NCI-H345 (cell line): ENCODE measurements at regions not wholly inside any gene's neighbourhood (a gene's known extent, or its start where the extent isn't known, plus 50 kb on each side); places are given as distances from the start of the nearest gene placed in this dataset.

Experiments
- DNase-seq: peaks from one replicate; lab custom pipeline; 2025; lab: John Stamatoyannopoulos, UW

DNA sequence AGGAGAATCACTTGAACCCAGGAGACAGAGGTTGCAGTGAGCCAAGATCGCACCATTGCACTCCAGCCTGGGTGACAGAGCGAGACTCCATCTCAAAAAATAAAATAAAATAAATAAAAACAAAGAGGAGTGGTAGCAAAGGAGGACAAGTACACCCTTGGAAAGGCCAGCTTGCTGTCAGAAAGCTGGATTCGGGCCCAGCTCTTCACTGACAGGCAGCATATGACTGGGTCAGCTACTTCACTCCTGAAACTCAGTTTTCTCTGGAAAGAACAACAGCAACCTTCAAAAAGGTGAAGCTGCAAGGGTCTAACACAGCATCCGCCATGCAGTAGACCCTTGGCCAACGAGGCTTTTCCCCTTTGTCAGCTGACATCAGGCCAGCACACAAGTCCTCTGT is 156.0 kb upstream of the TIAM1 start:
- no peak for DNase-seq

DNA sequence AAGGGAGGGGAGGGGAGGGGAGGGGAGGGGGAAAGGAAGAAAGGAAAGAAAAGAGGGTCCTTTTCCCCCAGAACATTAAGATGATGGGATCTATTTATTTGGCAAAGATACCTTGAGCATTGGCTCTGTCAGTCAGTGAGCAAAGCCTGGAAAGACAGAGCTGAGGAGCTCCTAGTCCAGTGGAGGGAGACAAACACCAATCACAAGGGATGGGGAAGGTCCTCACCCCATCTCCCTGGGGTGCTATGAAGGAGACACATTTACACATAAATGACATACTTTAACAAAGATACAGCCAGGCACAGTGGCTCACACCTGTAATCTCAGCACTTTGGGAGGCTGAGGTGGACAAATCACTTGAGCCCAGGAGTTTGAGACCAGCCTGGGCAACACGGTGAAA is 154.9 kb upstream of the TIAM1 start:
- DNase-seq, result no peak

DNA sequence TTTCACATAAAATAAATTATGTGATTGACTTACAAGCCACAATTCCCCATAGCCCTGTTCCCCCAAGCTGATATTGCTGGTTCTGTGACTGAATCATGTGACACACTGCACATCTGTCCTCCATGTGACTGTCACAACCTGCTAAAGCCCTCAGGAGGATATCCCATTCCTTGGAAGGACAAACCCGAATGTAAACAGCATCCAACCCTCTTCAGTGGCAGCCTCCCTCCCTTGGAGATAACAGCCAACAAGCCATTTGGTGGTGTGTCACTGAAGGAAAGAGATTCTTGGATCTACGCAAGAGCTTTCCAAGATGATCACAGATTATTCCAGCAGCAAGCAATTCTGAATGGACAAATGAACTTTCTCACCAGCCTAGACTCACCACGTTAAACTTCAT is 153.9 kb upstream of the TIAM1 start:
- no peak for DNase-seq

DNA sequence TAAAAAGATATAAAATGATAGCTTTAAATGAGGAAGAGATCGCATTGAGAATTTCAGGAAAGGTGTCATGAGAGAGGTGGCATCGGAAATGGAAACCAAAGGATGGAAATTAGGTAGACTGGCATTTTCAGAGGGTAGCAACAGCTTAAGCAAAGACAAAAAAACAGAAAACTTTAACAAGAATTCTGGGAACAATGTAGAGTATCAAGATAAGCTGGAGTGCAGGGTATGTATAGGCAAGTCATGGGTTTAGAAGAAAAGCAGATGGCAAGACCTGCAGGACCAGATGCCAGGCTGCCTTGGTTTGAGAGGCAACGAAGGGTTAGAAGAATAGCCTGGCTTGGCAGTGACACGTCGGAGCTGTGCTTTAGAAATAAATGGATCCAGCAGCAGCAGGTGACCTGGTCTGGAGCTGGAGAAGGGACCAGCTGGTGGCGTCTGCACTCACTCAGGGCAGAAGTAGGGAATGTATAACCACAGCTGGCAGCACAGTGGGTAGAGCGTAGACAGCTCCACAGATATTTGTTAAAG is 149.4 kb upstream of the TIAM1 start:
- no peak for DNase-seq

DNA sequence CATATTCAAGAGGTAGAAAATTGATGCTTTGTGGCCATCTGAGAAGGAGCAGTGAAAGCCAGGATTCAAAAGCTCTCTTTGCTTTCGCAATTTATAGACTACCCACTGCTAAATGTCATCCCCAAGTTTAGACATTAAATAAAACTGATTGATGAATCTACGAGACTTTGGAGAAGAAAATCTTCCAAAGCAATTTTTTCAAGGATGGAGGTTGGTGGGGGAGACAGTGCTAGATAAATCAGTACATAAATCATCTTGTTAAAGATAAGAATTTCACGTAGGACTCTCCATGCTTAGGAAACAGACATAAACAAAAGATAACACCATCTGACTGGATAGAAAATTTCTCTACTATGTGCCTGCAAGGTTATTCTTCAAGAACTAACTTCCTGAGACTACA is 147.6 kb upstream of the TIAM1 start:
- DNase-seq, result no peak

DNA sequence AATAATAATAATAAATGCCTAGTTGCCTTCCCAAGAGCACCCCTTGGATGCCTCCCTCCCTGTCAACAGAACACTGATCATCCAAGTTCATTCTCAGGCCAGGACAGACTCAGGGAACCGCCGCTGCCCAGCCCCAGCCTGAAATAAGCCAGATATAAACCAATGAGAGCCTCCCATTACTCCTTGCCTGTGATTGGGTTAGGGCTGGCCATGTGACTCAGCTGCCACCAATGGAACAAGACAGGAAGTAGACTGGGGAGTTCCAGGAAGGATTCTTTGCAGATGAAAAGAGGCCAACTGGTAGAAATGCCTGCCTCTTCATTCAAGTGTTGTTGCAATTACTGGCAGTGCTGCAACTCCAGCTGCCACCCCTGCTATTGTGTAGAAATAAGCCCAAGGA is 146.4 kb upstream of the TIAM1 start:
- DNase-seq, result no peak

DNA sequence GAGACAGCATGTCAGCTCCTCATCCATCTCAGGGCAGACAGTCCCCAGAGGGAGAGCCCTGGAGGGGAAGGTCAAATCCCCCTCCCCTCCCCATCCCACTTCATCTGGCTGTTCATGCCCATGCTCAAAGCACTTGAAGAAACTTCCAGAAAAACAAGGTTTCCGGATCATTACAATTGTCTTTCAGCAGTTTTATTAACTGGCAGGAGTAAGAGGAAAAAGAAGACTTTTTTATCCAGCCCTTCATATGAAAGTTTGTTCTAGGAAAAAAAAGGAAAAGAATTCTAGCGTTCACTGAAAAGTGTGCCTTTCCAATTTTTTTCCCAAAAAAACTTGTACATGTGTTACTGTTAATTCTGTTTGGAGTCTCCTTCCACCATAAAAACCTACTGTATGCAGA is 145.7 kb upstream of the TIAM1 start:
- no peak for DNase-seq

DNA sequence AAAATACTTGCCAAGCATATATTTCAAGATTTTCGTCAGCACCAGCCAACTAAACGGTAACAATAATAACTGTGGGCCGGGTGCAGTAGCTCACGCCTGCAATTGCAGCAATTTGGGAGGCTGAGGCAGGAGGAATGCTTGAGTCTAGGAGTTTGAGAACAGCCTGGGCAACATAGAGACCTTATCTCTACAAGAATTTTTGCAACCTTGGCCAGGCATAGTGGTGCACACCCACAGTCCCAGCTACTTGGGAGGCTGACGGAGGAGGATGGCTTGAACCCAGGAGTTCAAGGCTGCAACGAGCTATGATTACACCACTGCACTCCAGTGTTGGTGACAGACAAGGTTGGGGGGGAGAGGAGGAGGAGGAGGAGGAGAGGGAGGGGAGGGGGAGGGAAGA is 145.0 kb upstream of the TIAM1 start:
- DNase-seq, result no peak

DNA sequence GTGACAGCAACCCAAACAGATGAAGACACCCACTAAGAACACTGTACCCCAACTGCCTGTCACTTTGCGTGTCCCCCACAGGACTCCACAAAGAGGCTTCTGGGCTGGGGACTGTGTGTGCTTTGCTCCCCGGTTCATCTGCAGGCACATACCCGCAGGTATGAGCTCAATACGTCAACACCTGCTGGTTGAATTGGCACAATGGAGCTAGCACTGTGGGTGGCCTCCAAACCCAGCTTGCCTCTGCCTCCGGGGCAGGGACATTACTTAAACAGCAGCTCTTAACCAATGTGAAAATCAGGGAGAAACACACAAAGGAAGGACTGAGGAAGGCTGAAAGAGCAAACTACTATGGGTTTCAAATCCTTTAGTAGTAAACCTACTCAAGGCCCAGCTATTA is 140.2 kb upstream of the TIAM1 start:
- peak; percentile 89 for DNase-seq

DNA sequence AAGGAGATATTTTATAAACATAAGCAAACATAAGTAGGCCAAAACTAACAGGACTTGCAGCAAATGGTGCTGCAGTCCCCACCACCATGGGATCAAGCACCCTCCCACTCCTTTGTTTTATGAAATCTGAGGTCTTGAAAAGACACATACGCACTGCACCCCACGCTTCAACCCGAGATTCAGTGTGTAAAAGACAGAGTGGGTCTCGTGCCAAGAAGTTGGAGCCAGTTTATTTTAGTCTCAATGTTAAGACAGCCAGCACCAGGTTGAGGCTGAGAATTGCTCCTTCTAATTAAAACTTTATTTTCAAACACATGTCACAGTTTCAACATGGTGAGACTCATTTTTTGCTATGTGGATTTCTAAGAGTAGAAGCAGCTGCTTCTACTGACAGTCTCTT is 139.1 kb upstream of the TIAM1 start:
- no peak for DNase-seq

DNA sequence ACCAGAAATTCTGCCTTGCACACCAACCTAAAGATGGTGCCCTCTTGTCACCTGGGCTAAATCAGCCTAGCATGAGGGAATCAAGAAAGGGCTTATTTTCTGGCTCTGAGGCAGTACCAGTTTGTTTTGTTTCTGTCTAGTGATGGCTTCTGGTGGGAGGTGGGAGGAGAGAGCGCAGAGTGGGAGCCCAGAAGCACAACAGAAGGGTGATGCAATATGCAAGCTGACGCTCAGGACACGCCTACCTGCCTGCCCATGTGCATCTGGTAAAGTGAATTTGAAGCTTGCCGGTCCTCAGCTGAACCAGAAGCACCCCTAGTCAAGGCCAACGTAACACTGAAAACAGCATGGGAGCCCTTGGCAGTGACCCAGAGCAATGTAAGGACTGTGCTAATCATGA is 138.4 kb upstream of the TIAM1 start:
- DNase-seq, result peak; percentile 13

DNA sequence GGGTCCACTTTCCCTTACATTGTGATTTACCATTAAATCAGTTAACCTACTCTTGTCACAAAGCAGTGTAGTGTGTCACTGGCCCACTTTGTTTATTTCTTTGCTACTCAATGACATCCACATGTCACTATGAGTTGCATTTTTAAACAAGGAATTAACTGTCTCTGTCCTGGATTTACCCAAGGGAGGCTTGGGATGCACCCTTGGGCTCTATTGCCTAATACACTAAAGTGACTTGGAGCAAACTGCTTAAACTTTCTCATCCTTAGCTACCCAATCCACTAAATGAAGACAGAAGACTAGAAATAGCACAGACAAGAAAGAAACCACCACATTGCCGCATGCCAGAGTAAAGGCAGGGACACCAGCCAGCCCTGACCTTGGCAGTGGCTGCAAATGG is 136.2 kb upstream of the TIAM1 start:
- no peak for DNase-seq

DNA sequence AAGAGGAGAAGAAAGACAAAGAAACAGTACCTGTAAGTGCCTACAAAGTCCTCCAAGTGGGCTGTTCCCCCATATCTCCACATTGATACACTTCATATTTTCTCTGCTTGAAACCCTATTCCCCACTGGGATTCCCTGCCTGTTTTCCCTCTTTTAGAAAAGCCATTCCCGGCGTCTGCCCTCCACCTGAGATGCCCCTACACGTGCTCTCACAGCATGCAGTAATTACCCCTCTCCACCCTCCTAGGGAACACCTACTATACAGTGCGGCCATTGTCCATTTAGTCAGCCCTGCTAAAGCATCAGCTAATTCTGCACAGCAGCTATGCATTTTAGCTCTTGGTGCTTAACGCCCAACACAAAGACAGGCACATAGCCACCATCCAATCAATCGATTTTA is 135.7 kb upstream of the TIAM1 start:
- DNase-seq, result peak; percentile 30

DNA sequence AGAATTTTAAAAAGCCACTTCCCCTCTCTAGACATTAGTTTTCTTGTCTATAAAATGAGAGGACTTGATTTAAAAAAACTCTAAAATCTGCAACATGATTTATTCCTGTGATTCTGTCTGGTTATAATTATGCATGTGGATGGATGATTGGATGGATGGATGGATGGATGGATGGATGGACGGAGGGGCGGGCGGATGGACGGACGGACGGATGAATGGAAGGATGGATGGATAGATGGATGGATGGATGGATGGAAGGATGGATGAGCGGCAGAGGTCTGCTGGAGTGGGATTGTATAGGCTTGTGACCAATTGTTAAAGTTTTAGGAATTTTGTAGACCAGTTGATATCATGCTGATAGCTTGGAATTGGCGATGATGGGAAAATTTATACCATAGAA is 135.2 kb upstream of the TIAM1 start:
- DNase-seq, result no peak

DNA sequence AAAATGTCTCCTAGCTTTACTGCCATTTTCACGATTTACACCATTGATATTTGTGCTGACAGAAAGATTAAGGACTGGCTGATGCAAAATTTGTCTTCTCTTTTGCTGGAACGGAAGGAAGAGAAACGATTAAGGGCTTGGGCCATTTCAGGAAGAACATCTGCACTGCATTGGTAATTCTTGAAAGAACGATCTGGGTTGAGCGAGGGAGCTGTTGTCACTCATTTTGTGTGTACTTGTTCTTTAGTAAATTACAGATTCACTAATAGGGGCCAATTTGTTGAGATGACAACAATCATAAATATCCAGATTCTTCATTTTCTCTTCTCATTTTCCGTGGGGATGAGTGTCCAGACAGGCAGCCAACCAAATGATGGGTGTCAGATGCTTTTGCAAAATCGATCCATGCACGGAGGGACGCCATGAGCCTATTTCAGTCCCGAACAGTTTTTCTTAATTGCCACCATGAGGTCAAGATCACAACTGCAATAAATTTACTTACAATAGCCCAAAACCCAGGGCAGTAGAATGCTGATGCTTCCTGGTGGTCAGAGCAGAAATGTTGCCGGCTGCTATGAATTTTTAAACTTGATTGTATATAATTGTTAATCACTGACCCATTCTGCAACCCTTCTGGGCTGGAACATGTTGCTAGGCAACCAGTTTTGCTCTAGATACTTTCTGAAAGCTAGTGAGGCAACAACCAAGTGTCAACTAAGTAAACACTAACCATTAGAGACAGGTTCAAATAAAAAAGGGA is 132.4 kb upstream of the TIAM1 start:
- peak; percentile 28 for DNase-seq

DNA sequence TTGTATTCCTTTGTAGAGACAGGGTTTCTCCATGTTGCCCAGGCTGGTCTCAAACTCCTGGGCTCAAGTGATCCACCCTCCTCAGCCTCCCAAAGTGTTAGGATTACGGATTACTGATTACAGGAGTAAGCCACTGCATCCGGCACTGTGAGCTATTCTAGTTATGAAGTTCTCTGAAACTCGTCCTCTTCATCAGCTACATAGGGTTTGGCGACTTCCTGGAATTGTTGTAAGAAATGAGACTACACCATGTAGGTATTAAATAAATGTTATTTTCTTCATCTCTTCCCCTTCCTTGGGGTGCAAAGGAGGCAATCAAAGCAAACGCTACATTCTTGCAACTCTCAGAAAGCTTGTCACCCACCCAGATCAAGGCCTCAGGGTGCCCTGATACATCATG is 131.2 kb upstream of the TIAM1 start:
- no peak for DNase-seq

DNA sequence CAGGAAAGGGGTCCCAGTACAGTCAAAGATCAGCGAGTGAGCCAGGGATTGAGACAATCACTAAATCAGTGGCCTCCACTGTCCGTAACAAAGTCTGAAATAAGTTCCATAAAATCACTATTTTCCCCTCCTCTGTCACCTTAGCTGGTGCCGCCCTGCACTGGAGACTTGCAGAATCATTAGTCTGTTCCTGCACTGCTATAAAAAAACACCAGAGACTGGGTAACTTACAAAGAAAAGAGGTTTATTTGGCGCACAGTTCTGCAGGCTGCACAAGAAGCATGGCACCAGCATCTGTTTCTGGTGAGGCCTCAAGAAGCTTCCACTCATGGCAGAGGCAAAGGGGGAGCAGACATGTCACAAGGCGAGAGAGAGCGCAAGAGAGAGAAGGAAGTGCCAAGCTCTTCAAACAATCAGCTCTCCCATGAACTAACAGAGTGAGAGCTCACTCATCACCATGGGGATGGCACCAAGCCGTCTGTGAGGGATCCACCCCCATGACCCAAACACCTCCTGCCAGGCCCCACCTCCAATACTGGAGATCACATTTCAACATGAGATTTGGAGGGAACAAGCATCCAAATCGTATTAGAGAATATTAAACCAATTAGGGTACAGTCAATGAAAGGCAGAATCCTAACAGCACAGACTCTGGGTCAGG is 129.8 kb upstream of the TIAM1 start:
- DNase-seq, result peak; percentile 30

DNA sequence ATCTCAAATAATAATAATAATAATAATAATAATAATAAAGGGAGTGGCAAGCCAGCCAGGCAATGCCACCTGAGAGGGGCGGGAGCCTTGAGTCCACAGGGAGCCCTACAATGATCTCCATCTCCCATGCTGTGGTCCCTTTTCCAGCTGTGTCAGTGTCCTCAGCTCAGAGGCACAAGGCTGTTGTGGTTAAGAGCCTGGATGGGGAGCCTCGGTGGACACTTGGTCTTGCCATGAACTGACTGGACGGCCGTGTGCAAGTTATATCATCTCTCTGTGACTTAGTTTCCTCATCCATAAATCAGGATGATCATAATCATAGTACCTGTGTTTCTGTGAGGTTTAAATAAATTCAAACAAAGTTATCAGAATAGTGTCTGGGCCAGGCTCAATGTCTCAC is 127.8 kb upstream of the TIAM1 start:
- no peak for DNase-seq

DNA sequence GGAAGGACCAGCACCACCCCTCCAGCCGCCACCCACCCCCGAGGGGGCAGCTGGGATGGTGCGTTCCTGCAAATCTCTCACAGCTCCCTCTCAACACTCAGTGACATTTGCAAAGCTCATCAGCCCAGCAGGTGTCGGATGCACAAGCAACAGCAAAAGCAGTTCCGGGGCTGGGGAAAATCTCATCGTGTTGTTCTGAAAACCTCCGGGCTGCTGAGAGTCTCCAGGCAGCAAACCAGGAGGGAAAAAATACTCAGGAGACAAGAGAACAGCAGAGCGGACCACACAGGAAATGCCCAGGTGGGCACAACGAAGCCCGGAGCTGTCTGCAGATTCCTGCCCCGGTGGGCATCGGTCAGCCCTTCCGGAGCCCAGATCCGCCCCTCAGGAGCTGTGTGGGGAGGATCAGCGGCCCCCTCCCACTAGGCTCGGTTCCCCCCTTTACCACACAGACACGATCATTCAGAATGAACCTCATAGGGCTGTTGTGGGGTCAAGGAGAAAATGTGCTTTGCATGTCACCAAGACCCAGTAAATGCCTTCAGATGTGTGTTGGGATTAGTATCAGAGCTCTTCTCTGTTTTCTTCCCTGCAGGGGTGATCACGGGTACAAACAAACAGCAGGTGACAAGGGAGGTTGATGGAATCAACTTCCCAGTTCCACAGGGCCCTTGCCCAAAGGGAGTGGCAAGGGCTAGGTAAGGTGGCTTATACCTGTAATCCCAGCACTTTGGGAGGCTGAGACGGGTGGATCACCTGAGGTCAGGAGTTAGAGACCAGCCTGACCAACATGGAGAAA is 127.0 kb upstream of the TIAM1 start:
- DNase-seq, result peak; percentile 60

DNA sequence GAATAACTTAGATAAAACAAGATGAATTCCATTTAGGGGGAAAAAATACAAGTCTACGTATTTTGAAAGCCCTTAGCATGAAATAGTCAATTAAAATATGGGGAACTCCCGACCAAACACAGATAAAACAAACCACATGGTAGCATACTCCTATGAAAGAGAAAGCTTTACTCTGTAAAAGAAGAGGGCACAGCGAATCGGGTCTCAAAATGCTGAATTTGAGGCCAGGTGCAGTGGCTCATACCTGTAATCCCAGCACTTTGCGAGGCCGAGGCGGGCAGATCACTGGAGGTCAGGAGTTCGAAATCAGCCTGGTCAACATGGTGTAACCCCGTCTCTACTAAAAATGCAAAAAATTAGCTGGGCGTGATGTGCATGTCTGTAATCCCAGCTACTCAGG is 116.9 kb upstream of the TIAM1 start:
- DNase-seq, result no peak

DNA sequence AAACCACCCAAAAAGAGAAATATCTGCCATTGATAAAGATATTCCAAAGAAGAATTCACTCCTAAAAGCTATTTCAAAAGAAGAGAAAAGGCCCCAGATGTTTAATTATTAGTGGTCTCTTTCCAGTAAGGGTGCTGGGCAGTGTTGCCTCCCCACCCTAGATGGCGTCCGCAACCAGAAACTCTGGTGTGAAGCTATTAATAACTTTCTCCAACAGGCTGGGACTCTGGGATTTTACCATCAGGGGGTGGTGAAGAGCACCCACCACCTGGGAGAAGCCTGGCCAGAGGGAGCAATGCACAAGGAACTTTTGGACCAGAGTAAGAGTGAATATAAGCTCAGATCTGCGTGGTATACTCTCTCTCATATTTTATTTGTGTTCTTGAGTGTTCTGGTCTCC is 115.4 kb upstream of the TIAM1 start:
- DNase-seq, result no peak

DNA sequence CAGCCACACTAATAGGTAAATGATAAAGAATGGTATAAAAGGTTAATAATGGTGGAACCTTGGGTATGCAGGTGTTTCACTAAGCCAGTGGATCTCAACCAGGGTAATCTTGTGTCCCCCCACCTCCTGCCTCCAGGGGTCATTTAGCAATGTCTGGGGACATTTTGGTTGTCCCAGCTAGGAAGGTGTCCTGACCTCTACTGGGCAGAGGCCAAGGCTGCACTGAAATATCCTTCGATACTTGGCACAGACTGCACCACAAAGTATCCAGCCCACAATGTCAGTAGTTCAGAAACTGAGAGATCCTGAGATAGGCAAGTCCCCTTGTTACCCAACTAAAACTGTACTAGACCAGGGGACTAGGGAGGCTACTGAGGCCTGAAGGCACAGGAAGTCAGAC is 113.6 kb upstream of the TIAM1 start:
- no peak for DNase-seq

DNA sequence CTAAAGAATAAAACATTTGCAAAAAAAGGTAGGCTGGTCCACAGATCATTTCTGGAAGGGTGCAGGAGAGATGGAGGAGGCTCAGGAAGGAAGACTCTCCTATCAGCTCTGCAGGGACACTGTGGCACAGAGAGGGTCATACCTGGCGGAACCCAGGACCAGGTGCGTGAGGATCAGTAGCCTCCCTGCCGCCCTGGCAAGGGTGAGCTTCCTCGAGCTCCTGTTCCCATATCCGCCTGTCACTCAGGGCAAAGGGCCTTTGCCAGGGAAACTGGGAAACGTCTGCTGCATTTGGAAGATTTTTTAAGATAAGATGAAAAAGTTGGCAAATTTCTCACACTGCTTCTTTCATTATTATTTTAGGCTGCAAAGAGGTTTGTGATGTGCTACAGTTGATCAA is 112.1 kb upstream of the TIAM1 start:
- no peak for DNase-seq
